Mesothelial cell of epicardium (in vitro differentiated cells): ENCODE measurements at regions not wholly inside any gene's neighbourhood (a gene's known extent, or its start where the extent isn't known, plus 50 kb on each side); places are given as distances from the start of the nearest gene placed in this dataset.
"Not testable (repeated sequence)": the region's sequence is repeated elsewhere in the genome, so short reads cannot be mapped to it uniquely, and the experiment has no call there.

ENCODE experiments used
- DNase-seq, 2 experiments: peaks; one replicate each; pipeline ENCODE4 v3.0.0; 2021; ENCODE audit warnings: low spot score in 2 of 2; ENCODE audit not compliant: unreplicated experiment in 2 of 2
- H3K27ac Mint-ChIP-seq: 2 replicates; pipeline ENCODE4 v1.8.0; 2021; ENCODE audit warnings: mixed read lengths
- H3K27me3 Mint-ChIP-seq: 2 replicates; pipeline ENCODE4 v1.8.0; 2021; ENCODE audit warnings: low read depth, mixed read lengths
- H3K36me3 Mint-ChIP-seq: 2 replicates; pipeline ENCODE4 v1.8.0; 2021; ENCODE audit warnings: mixed read lengths
- H3K4me1 Mint-ChIP-seq: 2 replicates; pipeline ENCODE4 v1.8.0; 2021; ENCODE audit warnings: mixed read lengths
- H3K4me3 Mint-ChIP-seq: 2 replicates; pipeline ENCODE4 v1.8.0; 2021; ENCODE audit warnings: mild to moderate bottlenecking, moderate library complexity, mixed read lengths
- H3K9me3 Mint-ChIP-seq: 2 replicates; pipeline ENCODE4 v1.8.0; 2021; ENCODE audit warnings: mixed read lengths
- CTCF ChIP-seq: fragments of 200-600 bp; sonication (generic); IDR thresholded peaks from one replicate; pipeline ENCODE4 v1.5.0; 2021; ENCODE audit warnings: antibody characterized with exemption; ENCODE audit not compliant: unreplicated experiment

GRCh38 chr22:49674479-49675050, 153.1 kb downstream of the BRD1 start:
- H3K9me3 Mint-ChIP-seq, result no peaks in the 10 kb centered on the region
- H3K36me3 Mint-ChIP-seq, result no peaks in the 10 kb centered on the region
- peaks cover 8% of the 10 kb centered on the region for H3K4me1 Mint-ChIP-seq
- no peak overlapping the region for H3K4me3 Mint-ChIP-seq
- no peak for DNase-seq
- no peak for TF ChIP-seq CTCF
- no peak overlapping the region for H3K27ac Mint-ChIP-seq
- H3K27me3 Mint-ChIP-seq, result peaks cover 82% of the 10 kb centered on the region

GRCh38 chr22:49673048-49673447, 154.6 kb downstream of the BRD1 start:
- Mint-ChIP-seq H3K36me3 (no peaks in the 10 kb centered on the region), H3K27me3 (peaks cover 82% of the 10 kb centered on the region), H3K4me3 (no peak overlapping the region), H3K9me3 (no peaks in the 10 kb centered on the region), H3K4me1 (peaks cover 8% of the 10 kb centered on the region), H3K27ac (no peak overlapping the region)
- no peak for TF ChIP-seq CTCF
- DNase-seq, result peak in 1 of 2 experiments; percentile 33

- no peak for DNase-seq
- H3K27ac Mint-ChIP-seq, result no peak overlapping the region
- TF ChIP-seq CTCF, result no peak
- no peak overlapping the region for H3K4me3 Mint-ChIP-seq
- H3K4me1 Mint-ChIP-seq, result peaks cover 8% of the 10 kb centered on the region
- H3K27me3 Mint-ChIP-seq, result peaks cover 80% of the 10 kb centered on the region
- H3K36me3 Mint-ChIP-seq, result no peaks in the 10 kb centered on the region
- H3K9me3 Mint-ChIP-seq, result no peaks in the 10 kb centered on the region
Observed at GRCh38 chr22:49672014-49672516, 155.6 kb downstream of the BRD1 start.

- Mint-ChIP-seq H3K9me3 (no peaks in the 10 kb centered on the region), H3K36me3 (no peaks in the 10 kb centered on the region), H3K4me3 (peak overlapping the region; percentile 40), H3K27me3 (peaks cover 81% of the 10 kb centered on the region), H3K27ac (no peak overlapping the region), H3K4me1 (peaks cover 8% of the 10 kb centered on the region)
- TF ChIP-seq CTCF, result no peak
- no peak for DNase-seq
Observed at GRCh38 chr22:49671331-49672013, 156.2 kb downstream of the BRD1 start.

GRCh38 chr22:49670456-49671330, 157.0 kb downstream of the BRD1 start:
- DNase-seq, result no peak
- Mint-ChIP-seq H3K36me3 (no peaks in the 10 kb centered on the region), H3K27me3 (peaks cover 80% of the 10 kb centered on the region), H3K4me1 (peaks cover 8% of the 10 kb centered on the region), H3K4me3 (peak overlapping the region; percentile 40), H3K9me3 (no peaks in the 10 kb centered on the region), H3K27ac (no peak overlapping the region)
- no peak for TF ChIP-seq CTCF

- peaks cover 79% of the 10 kb centered on the region for H3K27me3 Mint-ChIP-seq
- DNase-seq, result not testable (repeated sequence)
Observed at GRCh38 chr22:49669969-49670455, 157.7 kb downstream of the BRD1 start.

GRCh38 chr22:49669427-49669968, 158.2 kb downstream of the BRD1 start:
- H3K4me3 Mint-ChIP-seq, DNase-seq: not testable (repeated sequence)

More at GRCh38 chr22:49669969-49670455, 157.7 kb downstream of the BRD1 start:
- not testable (repeated sequence) for H3K4me1 Mint-ChIP-seq, H3K36me3 Mint-ChIP-seq, H3K4me3 Mint-ChIP-seq, H3K9me3 Mint-ChIP-seq, H3K27ac Mint-ChIP-seq

More at GRCh38 chr22:49669427-49669968, 158.2 kb downstream of the BRD1 start:
- not testable (repeated sequence) for H3K36me3 Mint-ChIP-seq, H3K4me1 Mint-ChIP-seq, H3K9me3 Mint-ChIP-seq, H3K27ac Mint-ChIP-seq
- peaks cover 77% of the 10 kb centered on the region for H3K27me3 Mint-ChIP-seq
